Neural progenitor cell (in vitro differentiated cells): ENCODE measurements at regions not wholly inside any gene's neighbourhood (a gene's known extent, or its start where the extent isn't known, plus 50 kb on each side); places are given as distances from the start of the nearest gene placed in this dataset.

Experiments
- CTCF ChIP-seq: fragments of 200-600 bp; sonication (generic); IDR thresholded peaks from 2 replicates; pipeline ENCODE4 v1.5.1; 2017; ENCODE audit warnings: antibody characterized with exemption, mild to moderate bottlenecking
- EZH2 ChIP-seq: fragments of 200-600 bp; sonication (generic); IDR thresholded peaks from 2 replicates; pipeline ENCODE4 v1.6.1; 2017; ENCODE audit warnings: antibody characterized with exemption, mild to moderate bottlenecking, moderate library complexity

GRCh38 chrX:40502688-40503087 lies 78.1 kb upstream of the ATP6AP2 start:
- no peak for TF ChIP-seq CTCF
- no peak for TF ChIP-seq EZH2
